SK-N-SH (cell line): ENCODE measurements at regions not wholly inside any gene's neighbourhood (a gene's known extent, or its start where the extent isn't known, plus 50 kb on each side); places are given as distances from the start of the nearest gene placed in this dataset.

ENCODE experiments used
- CTCF ChIP-seq: fragments of 200-600 bp; sonication (generic); IDR thresholded peaks from 2 replicates; pipeline ENCODE4 v1.6.1; 2017; ENCODE audit warnings: antibody characterized with exemption, mild to moderate bottlenecking, moderate library complexity
- FOXM1 ChIP-seq: IDR thresholded peaks from 2 replicates; pipeline ENCODE4 v1.4.0; 2012; ENCODE audit warnings: low read depth, mild to moderate bottlenecking
- RCOR1 ChIP-seq: fragments of 150-350 bp; IDR thresholded peaks from 2 replicates; pipeline ENCODE4 v1.6.1; 2017; ENCODE audit warnings: antibody characterized with exemption, low read length
- REST ChIP-seq: IDR thresholded peaks from 2 replicates; pipeline ENCODE4 v1.6.1; 2012; ENCODE audit warnings: mild to moderate bottlenecking, low read depth, low read length, moderate library complexity
- SMC3 ChIP-seq: IDR thresholded peaks from 2 replicates; pipeline ENCODE4 v1.6.1; 2012; ENCODE audit warnings: low read depth, low read length, improper control_type of control experiment
- TAF1 ChIP-seq: IDR thresholded peaks from 2 replicates; pipeline ENCODE4 v1.6.1; 2012; ENCODE audit warnings: low read depth, mild to moderate bottlenecking, low read length, moderate library complexity, borderline replicate concordance
- TCF12 ChIP-seq: IDR thresholded peaks from 2 replicates; pipeline ENCODE4 v1.4.0; 2012
- YY1 ChIP-seq: IDR thresholded peaks from 2 replicates; pipeline ENCODE4 v1.4.0; 2012; ENCODE audit warnings: low read depth, mild to moderate bottlenecking
- ZBTB33 ChIP-seq: IDR thresholded peaks from 2 replicates; pipeline ENCODE4 v1.4.0; 2012; ENCODE audit warnings: low read depth, borderline replicate concordance

GRCh38 chr13:34156841-34157365, 339.0 kb downstream of the RFC3 start:
- TF ChIP-seq REST (peak; percentile 47; the same call in 1 of the 2 replicates), TAF1 (peak; percentile 58; the same call in 1 of the 2 replicates), ZBTB33 (0 out of 2 replicates have a peak, but pooled peaks have one; percentile 29), CTCF (no peak), YY1 (no peak), TCF12 (peak; percentile 92), RCOR1 (no peak), SMC3 (no peak), FOXM1 (peak; percentile 70; the same call in 1 of the 2 replicates)
